Heart right ventricle (tissue), 16 donors: ENCODE measurements at regions not wholly inside any gene's neighbourhood (a gene's known extent, or its start where the extent isn't known, plus 50 kb on each side); places are given as distances from the start of the nearest gene placed in this dataset.

Experiments used
- ATAC-seq, 8 donors: fragments of 200-7000 bp; cut with Tn5 transposase; one replicate each; pipeline ENCODE4 v1.9.1; 2020; ENCODE audit warnings: mild to moderate bottlenecking in 8 of 8, moderate library complexity in 8 of 8, moderate number of reproducible peaks in 1 of 8
- DNase-seq, 2 donors: peaks; one replicate each; pipeline ENCODE4 v3.0.0-alpha.2; 2020
- H3K27ac ChIP-seq, 10 donors: fragments of 200-600 bp; sonication (generic) in 2 of 10; one replicate each; pipeline versions ENCODE4 v1.5.0 to v1.8.0; 2020 to 2022; ENCODE audit warnings: mild to moderate bottlenecking in 3 of 10
- H3K27me3 ChIP-seq, 7 donors: fragments of 200-600 bp; one replicate each; pipeline ENCODE4 v1.8.0; 2021 to 2022; ENCODE audit warnings: mild to moderate bottlenecking in 2 of 7
- H3K36me3 ChIP-seq, 9 donors: fragments of 200-600 bp; sonication (generic) in 1 of 9; one replicate each; pipeline versions ENCODE4 v1.5.0 to v1.8.0; 2020 to 2022; ENCODE audit warnings: mild to moderate bottlenecking in 2 of 9
- H3K4me1 ChIP-seq, 9 donors: fragments of 200-600 bp; sonication (generic) in 1 of 9; one replicate each; pipeline versions ENCODE4 v1.5.0 to v1.8.0; 2020 to 2022; ENCODE audit warnings: mild to moderate bottlenecking in 4 of 9
- H3K4me3 ChIP-seq, 10 donors: fragments of 200-600 bp; sonication (generic) in 2 of 10; one replicate each; pipeline versions ENCODE4 v1.5.0 to v1.8.0; 2020 to 2022; ENCODE audit warnings: mild to moderate bottlenecking in 7 of 10, moderate library complexity in 2 of 10
- H3K9me3 ChIP-seq, 11 donors: fragments of 200-600 bp in 10 of 11; sonication (generic) in 2 of 11; one replicate each; pipeline versions ENCODE4 v1.5.0 to v1.8.0; 2013 to 2022; ENCODE audit warnings: mild to moderate bottlenecking in 2 of 11, control low read depth in 1 of 11, moderate library complexity in 1 of 11
- CTCF ChIP-seq, 9 donors: fragments of 200-600 bp; sonication (generic) in 2 of 9; IDR thresholded peaks; one replicate each; pipeline versions ENCODE4 v1.5.0 to v1.8.0; 2021 to 2022; ENCODE audit warnings: antibody characterized with exemption in 9 of 9, mild to moderate bottlenecking in 5 of 9, moderate library complexity in 1 of 9
- WGBS, 2 donors: extraction: QIAGEN DNeasy Blood & Tissue Kit; methylation state at CpG; one replicate each; pipeline ENCODE4 v1.1.7; 2013; ENCODE audit warnings: inconsistent platforms in 1 of 2; 5-methylcytosine and 5-hydroxymethylcytosine counted together
- intact Hi-C, 10 donors: fragments of 100-400 bp; cut with DNase I; formaldehyde crosslinking; loops; one replicate each; pipeline versions ENCODE4 v1.11.1 to v1.14.2; 2022
- donor health status: Arrhythmogenic right ventricular cardiomyopathy.
- donor health status: ischemic (EF 13 %, LVEDD 7.1; RV severe dilation, severe dysfunction).
- donor health status: healthy with polysubstance abuse.
- donor health status: DM: no; HTN: yes; CAD: no.
- donor health status: DM: no; HTN: no; CAD: no.
- donor health status: ischemic (EF 25% LVEDD 6.9; RV normal size, moderate dysfunction).
- donor health status: ischemic (EF 25% LVEDD 5.7; RV mildly dilated, moderate dysfunction).
- donor health status: healthy.
- donor health status: DM: yes; HTN: yes; CAD: no.
- donor health status: Ischemic cardiomyopathy.
- donor health status: ischemic (EF 35%, LVEDD 5.7; RV mildly dilated, moderate dysfunction).
- donor health status: nonischemic (EF 11% LVEDD 7.7; RV severe dilation, severe dysfunction).
- donor health status: DM: yes; HTN: yes; CAD: no.
- donor health status: PGD.
- donor health status: ischemic (EF 29% LVEDD 5.4; RV normal size, mild dysfunction).
- donor health status: nonischemic (EF 23%, LVEDD 6.1; RV moderate dilation, normal function).

- H3K4me3 ChIP-seq = no peak overlapping the region
- intact Hi-C loops = loop anchor here in 2 of 10 donors (10.0 kb wide), 2 partner anchors 79 to 139 kb away; no protein-coding TSS in a partner anchor
- ATAC-seq (no peak), DNase-seq (no peak)
- H3K9me3 ChIP-seq = peaks cover 0 to 8% (median 0%) of the 10 kb centered on the region in 11 donors
- H3K27me3 ChIP-seq = no peaks in the 10 kb centered on the region
- H3K27ac ChIP-seq = no peak overlapping the region
- TF ChIP-seq CTCF (IDR thresholded peaks at IDR 0.05) = no peak
- H3K36me3 ChIP-seq = peaks cover 0 to 14% (median 0%) of the 10 kb centered on the region in 9 donors
- 45 to 71% methylated on average over 4 of the region's 4 CpGs for WGBS, 2 donors
- H3K4me1 ChIP-seq = peaks cover 0 to 41% (median 34%) of the 10 kb centered on the region in 9 donors
Observed at GRCh38 chr9:543478-543877, 298.0 kb upstream of the DMRT1 start.

DNA sequence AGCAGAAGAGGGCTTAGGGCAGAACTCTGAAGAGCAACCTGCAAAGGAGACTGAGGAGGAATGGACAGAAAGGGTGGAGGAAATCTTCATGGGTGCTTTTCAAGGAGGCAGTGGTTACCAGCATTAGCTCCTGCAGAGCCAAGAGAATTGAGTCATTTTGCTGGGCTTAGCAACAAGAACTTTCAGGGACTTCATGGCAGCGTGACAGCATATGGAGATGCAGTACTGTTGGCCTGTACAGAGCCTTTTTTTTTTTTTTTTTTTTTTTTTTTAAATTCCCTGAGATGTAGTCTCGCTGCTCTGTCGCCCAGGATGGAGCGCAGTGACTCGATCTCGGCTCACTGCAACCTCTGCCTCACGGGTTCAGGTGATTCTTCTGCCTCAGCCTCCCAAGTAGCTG, 296.0 kb upstream of the DMRT1 start:
- H3K4me3 ChIP-seq = no peak overlapping the region
- H3K36me3 ChIP-seq = peaks cover 0 to 6% (median 0%) of the 10 kb centered on the region in 9 donors
- intact Hi-C loops = loop anchor here in 3 of 10 donors (5.0 to 10.0 kb wide), 3 partner anchors 38 to 141 kb away; no protein-coding TSS in a partner anchor
- peak in 1 of 2 donors; percentile 54 for DNase-seq
- peak; percentile 45 to 80 (median 54) for ATAC-seq
- TF ChIP-seq CTCF (IDR thresholded peaks at IDR 0.05) = no peak
- H3K27ac ChIP-seq = peak overlapping the region in 6 of 10 donors; percentile 8 to 80 (median 70)
- H3K4me1 ChIP-seq = peaks cover 0 to 57% (median 41%) of the 10 kb centered on the region in 9 donors
- 67 to 82% methylated on average over 7 of the region's 7 CpGs for WGBS, 2 donors
- H3K27me3 ChIP-seq = no peaks in the 10 kb centered on the region
- no peaks in the 10 kb centered on the region for H3K9me3 ChIP-seq

- peak overlapping the region; percentile 8 to 80 (median 70) for H3K27ac ChIP-seq
- intact Hi-C loops = loop anchor here in 3 of 10 donors (2.0 to 10.0 kb wide), 4 partner anchors 25 to 141 kb away; no protein-coding TSS in a partner anchor
- no peak overlapping the region for H3K4me3 ChIP-seq
- DNase-seq = no peak
- H3K9me3 ChIP-seq = no peaks in the 10 kb centered on the region
- ATAC-seq = peak in 7 of 8 donors; percentile 21 to 62 (median 49)
- TF ChIP-seq CTCF (IDR thresholded peaks at IDR 0.05) = no peak
- peaks cover 0 to 64% (median 41%) of the 10 kb centered on the region in 9 donors for H3K4me1 ChIP-seq
- no peaks in the 10 kb centered on the region for H3K27me3 ChIP-seq
- WGBS, 2 donors = 35 to 37% methylated on average over 3 of the region's 3 CpGs
- peaks cover 0 to 5% (median 0%) of the 10 kb centered on the region in 9 donors for H3K36me3 ChIP-seq
Observed at GRCh38 chr9:546235-546634, 295.3 kb upstream of the DMRT1 start.

GRCh38 chr9:546797-547223, 294.7 kb upstream of the DMRT1 start:
- intact Hi-C loops = loop anchor here in 3 of 10 donors (2.0 to 10.0 kb wide), 4 partner anchors 24 to 142 kb away; no protein-coding TSS in a partner anchor
- ATAC-seq = peak; percentile 62 to 83 (median 77)

More at GRCh38 chr9:546797-547223, 294.7 kb upstream of the DMRT1 start:
- peak overlapping the region in 5 of 10 donors; percentile 23 to 34 (median 31) for H3K4me3 ChIP-seq
- TF ChIP-seq CTCF (IDR thresholded peaks at IDR 0.05) = peak in 8 of 9 donors; percentile 30 to 65 (median 42)
- peak overlapping the region; percentile 8 to 80 (median 70) for H3K27ac ChIP-seq
- WGBS, 2 donors = 1 to 5% methylated on average over 3 of the region's 3 CpGs
- no peaks in the 10 kb centered on the region for H3K9me3 ChIP-seq
- no peaks in the 10 kb centered on the region for H3K27me3 ChIP-seq
- H3K36me3 ChIP-seq = peaks cover 0 to 5% (median 0%) of the 10 kb centered on the region in 9 donors
- H3K4me1 ChIP-seq = peaks cover 0 to 64% (median 41%) of the 10 kb centered on the region in 9 donors
- DNase-seq = peak in 1 of 2 donors; percentile 31
